ENCODE measurements at regions not wholly inside any gene's neighbourhood (a gene's known extent, or its start where the extent isn't known, plus 50 kb on each side); places are given as distances from the start of the nearest gene placed in this dataset.

DNA sequence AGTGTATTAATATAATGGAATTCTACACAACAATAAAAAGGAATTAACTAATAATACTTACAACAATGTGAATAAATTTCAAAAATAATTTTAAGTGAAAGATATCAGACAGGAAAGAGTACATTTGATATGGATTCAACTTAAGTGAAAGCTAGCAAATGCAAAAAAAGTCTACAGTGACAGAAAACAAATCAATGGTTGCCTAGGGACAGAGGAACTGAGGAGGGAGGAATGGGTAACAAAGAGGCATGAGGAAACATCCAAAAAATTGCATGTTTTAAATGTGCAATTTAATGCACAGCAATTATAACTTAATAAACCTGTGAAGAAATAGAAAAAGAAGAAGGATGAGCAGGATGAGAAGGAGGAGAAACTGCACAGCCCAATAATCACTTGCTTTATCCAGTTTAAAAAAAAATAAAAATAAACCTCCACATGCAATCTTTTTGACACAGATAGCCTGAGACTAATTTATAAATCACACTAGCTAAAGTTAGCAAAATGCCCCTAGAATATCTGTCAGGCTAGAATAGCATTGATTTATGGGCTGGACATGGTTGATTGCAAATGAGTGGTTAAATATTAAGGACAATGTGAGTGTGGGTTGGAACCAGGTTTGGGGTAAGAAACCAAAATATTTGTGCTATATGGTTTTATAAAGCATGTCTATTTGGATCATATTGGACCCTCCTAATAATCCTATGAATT lies 1089.1 kb downstream of the TRHDE start:
- TF ChIP-seq EZH2 (IDR thresholded peaks at IDR 0.05; ENCODE audit: borderline replicate concordance) (no peak), EZH2phosphoT487 (IDR thresholded peaks at IDR 0.05; ENCODE audit: low read depth, severe bottlenecking, unreplicated experiment) (no peak)
- TF ChIP-seq, protein P1, sequence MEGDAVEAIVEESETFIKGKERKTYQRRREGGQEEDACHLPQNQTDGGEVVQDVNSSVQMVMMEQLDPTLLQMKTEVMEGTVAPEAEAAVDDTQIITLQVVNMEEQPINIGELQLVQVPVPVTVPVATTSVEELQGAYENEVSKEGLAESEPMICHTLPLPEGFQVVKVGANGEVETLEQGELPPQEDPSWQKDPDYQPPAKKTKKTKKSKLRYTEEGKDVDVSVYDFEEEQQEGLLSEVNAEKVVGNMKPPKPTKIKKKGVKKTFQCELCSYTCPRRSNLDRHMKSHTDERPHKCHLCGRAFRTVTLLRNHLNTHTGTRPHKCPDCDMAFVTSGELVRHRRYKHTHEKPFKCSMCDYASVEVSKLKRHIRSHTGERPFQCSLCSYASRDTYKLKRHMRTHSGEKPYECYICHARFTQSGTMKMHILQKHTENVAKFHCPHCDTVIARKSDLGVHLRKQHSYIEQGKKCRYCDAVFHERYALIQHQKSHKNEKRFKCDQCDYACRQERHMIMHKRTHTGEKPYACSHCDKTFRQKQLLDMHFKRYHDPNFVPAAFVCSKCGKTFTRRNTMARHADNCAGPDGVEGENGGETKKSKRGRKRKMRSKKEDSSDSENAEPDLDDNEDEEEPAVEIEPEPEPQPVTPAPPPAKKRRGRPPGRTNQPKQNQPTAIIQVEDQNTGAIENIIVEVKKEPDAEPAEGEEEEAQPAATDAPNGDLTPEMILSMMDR (IDR thresholded peaks at IDR 0.05; ENCODE audit: poor library complexity), result no peak
- Histone ChIP-seq H3K4me3 (no peak overlapping the region), H3K79me2 (no peaks in the 10 kb centered on the region), H3K27me3 (no peaks in the 10 kb centered on the region), H3K36me3 (replicated peaks; ENCODE audit: insufficient read depth, low read depth) (no peaks in the 10 kb centered on the region), H3K4me2 (no peak overlapping the region), H3K4me1 (ENCODE audit: insufficient read depth) (no peaks in the 10 kb centered on the region), H3K9me2 (replicated peaks; ENCODE audit: insufficient read depth) (no peaks in the 10 kb centered on the region), H3K27ac (no peak overlapping the region), H3K9me3 (ENCODE audit: low read depth) (no peaks in the 10 kb centered on the region), H2AFZ (no peak overlapping the region), H4K20me1 (ENCODE audit: insufficient read depth, poor library complexity, severe bottlenecking) (no peaks in the 10 kb centered on the region)
- DNase-seq (ENCODE audit: low spot score), result no peak

DNA sequence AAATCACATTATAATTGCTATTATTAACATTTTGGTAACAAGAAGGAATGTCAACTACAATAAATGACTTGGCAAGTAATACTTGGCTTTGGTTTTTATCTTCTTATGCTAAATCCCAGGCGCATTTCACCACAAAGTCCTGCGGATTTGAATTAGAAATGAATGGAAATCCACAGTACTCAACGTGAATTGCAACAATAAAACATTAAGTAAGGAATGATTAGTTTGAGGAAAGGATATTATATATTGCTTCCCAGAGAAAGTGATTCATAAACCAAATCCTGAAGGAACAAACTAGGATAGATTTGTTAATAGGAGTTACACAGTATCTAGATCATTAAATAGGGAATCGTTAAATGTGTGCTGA lies 1089.7 kb downstream of the TRHDE start:
- H3K27ac ChIP-seq, result no peak overlapping the region
- H4K20me1 ChIP-seq (ENCODE audit: insufficient read depth, poor library complexity, severe bottlenecking), result no peaks in the 10 kb centered on the region
- no peaks in the 10 kb centered on the region for H3K4me1 ChIP-seq (ENCODE audit: insufficient read depth)
- no peaks in the 10 kb centered on the region for H3K27me3 ChIP-seq
- no peak overlapping the region for H2AFZ ChIP-seq
- H3K79me2 ChIP-seq, result no peaks in the 10 kb centered on the region
- 80% methylated on average over 4 of the region's 4 CpGs for WGBS (ENCODE audit: low lambda C conversion rate, missing lambda C conversion rate)
- no peak overlapping the region for H3K4me3 ChIP-seq
- DNase-seq (ENCODE audit: low spot score), result no peak
- TF ChIP-seq EZH2 (IDR thresholded peaks at IDR 0.05; ENCODE audit: borderline replicate concordance) (no peak), EZH2phosphoT487 (IDR thresholded peaks at IDR 0.05; ENCODE audit: low read depth, severe bottlenecking, unreplicated experiment) (no peak)
- TF ChIP-seq, protein P1 (IDR thresholded peaks at IDR 0.05; ENCODE audit: poor library complexity), result no peak
- no peaks in the 10 kb centered on the region for H3K36me3 ChIP-seq (replicated peaks; ENCODE audit: insufficient read depth, low read depth)
- H3K9me2 ChIP-seq (replicated peaks; ENCODE audit: insufficient read depth), result no peaks in the 10 kb centered on the region
- no peak overlapping the region for H3K4me2 ChIP-seq
- no peaks in the 10 kb centered on the region for H3K9me3 ChIP-seq (ENCODE audit: low read depth)

DNA sequence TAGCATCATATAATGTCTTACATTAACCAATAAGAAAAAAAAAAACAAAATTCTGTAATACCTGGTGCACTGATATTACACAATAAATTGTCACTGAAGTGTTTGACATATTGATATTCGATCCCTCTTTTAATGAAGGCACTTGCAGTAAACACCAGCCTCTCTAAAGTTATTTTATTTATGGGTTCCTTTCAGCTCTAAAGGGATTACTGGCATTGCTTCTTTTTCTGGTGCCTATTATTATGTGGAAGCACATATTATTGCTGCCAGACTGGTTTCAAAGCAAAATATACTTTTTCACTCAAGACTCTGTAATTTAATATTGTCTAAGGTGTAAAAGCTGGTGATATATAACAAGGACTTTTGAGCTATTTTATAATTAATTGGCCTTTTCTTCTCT lies 1090.5 kb downstream of the TRHDE start:
- no peak for DNase-seq (ENCODE audit: low spot score)
- Histone ChIP-seq H3K36me3 (replicated peaks; ENCODE audit: insufficient read depth, low read depth) (no peaks in the 10 kb centered on the region), H3K79me2 (no peaks in the 10 kb centered on the region), H3K4me2 (no peak overlapping the region), H3K27ac (no peak overlapping the region), H3K9me3 (ENCODE audit: low read depth) (no peaks in the 10 kb centered on the region), H3K9me2 (replicated peaks; ENCODE audit: insufficient read depth) (no peaks in the 10 kb centered on the region), H4K20me1 (ENCODE audit: insufficient read depth, poor library complexity, severe bottlenecking) (no peaks in the 10 kb centered on the region), H2AFZ (no peak overlapping the region), H3K27me3 (no peaks in the 10 kb centered on the region), H3K4me1 (ENCODE audit: insufficient read depth) (no peaks in the 10 kb centered on the region), H3K4me3 (no peak overlapping the region)
- WGBS (ENCODE audit: low lambda C conversion rate, missing lambda C conversion rate), result 77% methylated on average over 1 of the region's 1 CpG
- TF ChIP-seq, protein P1 (IDR thresholded peaks at IDR 0.05; ENCODE audit: poor library complexity), result no peak
- TF ChIP-seq EZH2 (IDR thresholded peaks at IDR 0.05; ENCODE audit: borderline replicate concordance), result no peak
- TF ChIP-seq EZH2phosphoT487 (IDR thresholded peaks at IDR 0.05; ENCODE audit: low read depth, severe bottlenecking, unreplicated experiment), result no peak

Measured in hepatocyte (in vitro differentiated cells).